Neural progenitor cell (in vitro differentiated cells): ENCODE measurements at regions not wholly inside any gene's neighbourhood (a gene's known extent, or its start where the extent isn't known, plus 50 kb on each side); places are given as distances from the start of the nearest gene placed in this dataset.

ENCODE experiments used
- EZH2 ChIP-seq: fragments of 200-600 bp; sonication (generic); IDR thresholded peaks from 2 replicates; pipeline ENCODE4 v1.6.1; 2017; ENCODE audit warnings: antibody characterized with exemption, mild to moderate bottlenecking, moderate library complexity
- EZH2phosphoT487 ChIP-seq: fragments of 200-600 bp; sonication (generic); IDR thresholded peaks from 2 replicates; pipeline ENCODE4 v1.6.1; 2017; ENCODE audit warnings: antibody characterized with exemption
- TF ChIP-seq, protein P1 (sequence below): fragments of 200-600 bp; sonication (generic); IDR thresholded peaks from 2 replicates; pipeline ENCODE4 v1.5.1; 2017; ENCODE audit warnings: antibody characterized with exemption, mild to moderate bottlenecking

DNA sequence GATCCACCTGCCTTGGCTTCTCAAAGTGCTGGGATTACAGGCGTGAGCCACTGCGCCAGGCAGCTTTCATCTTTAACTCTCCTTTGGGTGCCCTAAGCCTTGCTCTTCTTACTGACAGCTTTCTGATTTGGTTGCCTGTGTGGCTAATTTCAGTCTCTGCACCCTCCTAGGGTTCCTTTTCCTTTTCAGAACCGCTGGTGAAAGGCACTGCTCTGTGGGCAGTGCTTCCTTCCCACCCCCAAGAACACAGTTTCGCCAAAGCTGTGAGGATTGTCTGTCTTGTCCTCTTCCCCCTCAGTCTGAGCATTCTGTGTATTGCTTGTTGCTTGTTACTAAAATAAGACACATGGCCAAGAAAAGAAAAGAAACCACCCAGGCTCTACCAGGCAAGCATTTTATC is 101.4 kb upstream of the FRMPD3 start:
- TF ChIP-seq, protein P1, sequence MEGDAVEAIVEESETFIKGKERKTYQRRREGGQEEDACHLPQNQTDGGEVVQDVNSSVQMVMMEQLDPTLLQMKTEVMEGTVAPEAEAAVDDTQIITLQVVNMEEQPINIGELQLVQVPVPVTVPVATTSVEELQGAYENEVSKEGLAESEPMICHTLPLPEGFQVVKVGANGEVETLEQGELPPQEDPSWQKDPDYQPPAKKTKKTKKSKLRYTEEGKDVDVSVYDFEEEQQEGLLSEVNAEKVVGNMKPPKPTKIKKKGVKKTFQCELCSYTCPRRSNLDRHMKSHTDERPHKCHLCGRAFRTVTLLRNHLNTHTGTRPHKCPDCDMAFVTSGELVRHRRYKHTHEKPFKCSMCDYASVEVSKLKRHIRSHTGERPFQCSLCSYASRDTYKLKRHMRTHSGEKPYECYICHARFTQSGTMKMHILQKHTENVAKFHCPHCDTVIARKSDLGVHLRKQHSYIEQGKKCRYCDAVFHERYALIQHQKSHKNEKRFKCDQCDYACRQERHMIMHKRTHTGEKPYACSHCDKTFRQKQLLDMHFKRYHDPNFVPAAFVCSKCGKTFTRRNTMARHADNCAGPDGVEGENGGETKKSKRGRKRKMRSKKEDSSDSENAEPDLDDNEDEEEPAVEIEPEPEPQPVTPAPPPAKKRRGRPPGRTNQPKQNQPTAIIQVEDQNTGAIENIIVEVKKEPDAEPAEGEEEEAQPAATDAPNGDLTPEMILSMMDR, result no peak
- TF ChIP-seq EZH2 (no peak), EZH2phosphoT487 (no peak)
